MM.1S (cell line): ENCODE measurements at regions not wholly inside any gene's neighbourhood (a gene's known extent, or its start where the extent isn't known, plus 50 kb on each side); places are given as distances from the start of the nearest gene placed in this dataset.
A peak's percentile ranks its signal among the peaks of the same experiment; 100 is the strongest.
"Not testable (repeated sequence)": the region's sequence is repeated elsewhere in the genome, so short reads cannot be mapped to it uniquely, and the experiment has no call there.

Experiments
- EZH2 ChIP-seq: fragments of 300-600 bp; sonication (generic); optimal IDR thresholded peaks from 2 replicates; pipeline ENCODE3; 2017; ENCODE audit warnings: low read depth, mild to moderate bottlenecking, antibody characterized with exemption, low read length, mixed read lengths
- TF ChIP-seq, protein P1 (sequence below): fragments of 300-600 bp; sonication (generic); IDR thresholded peaks from 2 replicates; pipeline ENCODE4 v1.5.1; 2016; ENCODE audit warnings: antibody characterized with exemption, low read length, mixed read lengths

DNA sequence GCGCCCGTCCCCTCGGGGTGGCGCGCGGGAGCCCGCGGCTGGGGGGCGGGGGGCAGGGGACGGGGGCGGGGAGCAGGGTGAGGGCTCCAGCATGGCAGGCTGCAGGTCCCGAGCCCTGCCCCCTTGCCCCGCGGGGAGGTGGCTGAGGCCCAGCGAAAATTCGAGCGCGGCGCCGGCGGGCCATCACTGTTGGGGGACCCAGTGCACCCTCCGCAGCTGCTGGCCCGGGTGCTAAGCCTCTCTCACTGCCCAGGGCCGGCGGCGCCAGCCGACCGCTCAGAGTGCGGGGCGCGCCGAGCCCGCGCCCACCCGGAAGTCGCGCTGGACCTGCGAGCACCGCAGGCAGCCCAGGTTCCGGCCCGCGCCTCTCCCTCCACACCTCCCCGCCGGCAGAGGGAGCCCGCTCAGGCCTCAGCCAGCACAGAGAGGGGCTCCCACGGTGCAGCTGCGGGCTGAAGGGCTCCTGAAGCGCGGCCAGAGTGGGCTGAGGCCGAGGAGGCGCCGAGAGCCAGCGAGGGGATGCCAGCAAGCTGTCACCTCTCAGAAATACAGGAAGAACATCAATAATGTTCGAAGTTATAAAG lies 290.8 kb upstream of the PRSS16 start:
- not testable (repeated sequence) for TF ChIP-seq EZH2
- TF ChIP-seq, protein P1, sequence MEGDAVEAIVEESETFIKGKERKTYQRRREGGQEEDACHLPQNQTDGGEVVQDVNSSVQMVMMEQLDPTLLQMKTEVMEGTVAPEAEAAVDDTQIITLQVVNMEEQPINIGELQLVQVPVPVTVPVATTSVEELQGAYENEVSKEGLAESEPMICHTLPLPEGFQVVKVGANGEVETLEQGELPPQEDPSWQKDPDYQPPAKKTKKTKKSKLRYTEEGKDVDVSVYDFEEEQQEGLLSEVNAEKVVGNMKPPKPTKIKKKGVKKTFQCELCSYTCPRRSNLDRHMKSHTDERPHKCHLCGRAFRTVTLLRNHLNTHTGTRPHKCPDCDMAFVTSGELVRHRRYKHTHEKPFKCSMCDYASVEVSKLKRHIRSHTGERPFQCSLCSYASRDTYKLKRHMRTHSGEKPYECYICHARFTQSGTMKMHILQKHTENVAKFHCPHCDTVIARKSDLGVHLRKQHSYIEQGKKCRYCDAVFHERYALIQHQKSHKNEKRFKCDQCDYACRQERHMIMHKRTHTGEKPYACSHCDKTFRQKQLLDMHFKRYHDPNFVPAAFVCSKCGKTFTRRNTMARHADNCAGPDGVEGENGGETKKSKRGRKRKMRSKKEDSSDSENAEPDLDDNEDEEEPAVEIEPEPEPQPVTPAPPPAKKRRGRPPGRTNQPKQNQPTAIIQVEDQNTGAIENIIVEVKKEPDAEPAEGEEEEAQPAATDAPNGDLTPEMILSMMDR, result peak; percentile 27
